Activated T-cell treated with anti-CD3 and anti-CD28 coated beads, Interleukin-2, amount 50 U/mL, for 72 hours (primary cell): ENCODE measurements at regions not wholly inside any gene's neighbourhood (a gene's known extent, or its start where the extent isn't known, plus 50 kb on each side); places are given as distances from the start of the nearest gene placed in this dataset.
A peak's percentile ranks its signal among the peaks of the same experiment; 100 is the strongest.

Experiments
- ATAC-seq, 2 donors: fragments of 150-1000 bp; cut with Tn5 transposase; replicated peaks in 1 of 2; 2 replicates each; pipeline ENCODE4 v1.10.0; 2021; ENCODE audit warnings: moderate library complexity in 2 of 2, mild to moderate bottlenecking in 1 of 2
- DNase-seq, 2 donors: peaks; one replicate each; pipeline ENCODE4 v3.0.0; 2021 to 2022; ENCODE audit warnings: mixed read lengths in 1 of 2
- H3K27ac Mint-ChIP-seq: one replicate; pipeline ENCODE4 v1.8.0; 2022; ENCODE audit warnings: mild to moderate bottlenecking, moderate library complexity, mixed read lengths
- H3K27me3 Mint-ChIP-seq: one replicate; pipeline ENCODE4 v1.8.0; 2022; ENCODE audit warnings: low read depth, mixed read lengths
- H3K36me3 Mint-ChIP-seq, 2 donors: one replicate each; pipeline ENCODE4 v1.8.0; 2022; ENCODE audit warnings: mixed read lengths in 2 of 2, mild to moderate bottlenecking in 1 of 2; ENCODE audit not compliant: insufficient read depth in 2 of 2
- H3K4me1 Mint-ChIP-seq: one replicate; pipeline ENCODE4 v1.8.0; 2022; ENCODE audit warnings: low read depth, mixed read lengths
- H3K4me3 Mint-ChIP-seq, 2 donors: one replicate each; pipeline ENCODE4 v1.8.0; 2022; ENCODE audit warnings: mild to moderate bottlenecking in 2 of 2, mixed read lengths in 2 of 2, moderate library complexity in 2 of 2
- H3K9me3 Mint-ChIP-seq, 2 donors: one replicate each; pipeline ENCODE4 v1.8.0; 2022; ENCODE audit warnings: mixed read lengths in 2 of 2

DNA sequence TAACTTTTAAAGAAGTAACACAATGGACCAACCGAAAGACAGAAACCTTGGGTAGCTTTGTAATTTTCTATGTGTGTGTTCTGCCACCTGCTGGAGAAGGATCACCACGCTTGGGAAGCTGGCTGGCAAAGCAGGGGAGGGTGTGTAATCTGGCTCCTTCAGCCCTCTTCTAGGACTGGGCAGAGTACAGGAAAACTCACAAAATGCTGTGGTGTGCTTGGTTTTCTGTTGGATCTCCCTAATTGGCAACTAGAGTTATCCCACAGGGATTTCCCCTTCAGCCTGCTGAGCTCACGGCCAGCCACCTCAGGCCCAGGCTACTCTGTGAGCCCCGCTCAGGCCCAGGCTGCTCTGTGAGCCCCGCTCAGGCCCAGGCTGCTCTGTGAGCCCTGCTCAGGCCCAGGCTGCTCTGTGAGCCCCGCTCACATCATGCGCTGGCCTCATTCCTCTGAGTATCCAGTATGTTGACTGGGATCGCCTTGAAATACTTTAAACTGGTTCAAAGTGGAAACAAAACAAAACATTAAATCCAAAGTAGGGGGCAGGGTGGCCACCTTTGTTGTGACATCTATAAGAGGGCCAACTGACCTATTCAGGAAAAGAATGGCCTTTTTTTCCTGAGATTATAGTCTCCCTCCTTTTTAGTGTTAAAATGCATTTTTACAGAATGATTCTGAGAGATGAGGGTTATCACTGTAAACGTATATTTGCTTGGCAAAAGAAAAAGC, 52.0 kb upstream of the RNU6-8 start:
- Mint-ChIP-seq H3K4me3 (no peak overlapping the region), H3K27ac (no peak overlapping the region), H3K27me3 (no peaks in the 10 kb centered on the region), H3K9me3 (no peaks in the 10 kb centered on the region), H3K36me3 (no peaks in the 10 kb centered on the region), H3K4me1 (peaks cover 11% of the 10 kb centered on the region)
- peak; percentile 45 to 55 for DNase-seq
- ATAC-seq, result peak; percentile 53 to 69

DNA sequence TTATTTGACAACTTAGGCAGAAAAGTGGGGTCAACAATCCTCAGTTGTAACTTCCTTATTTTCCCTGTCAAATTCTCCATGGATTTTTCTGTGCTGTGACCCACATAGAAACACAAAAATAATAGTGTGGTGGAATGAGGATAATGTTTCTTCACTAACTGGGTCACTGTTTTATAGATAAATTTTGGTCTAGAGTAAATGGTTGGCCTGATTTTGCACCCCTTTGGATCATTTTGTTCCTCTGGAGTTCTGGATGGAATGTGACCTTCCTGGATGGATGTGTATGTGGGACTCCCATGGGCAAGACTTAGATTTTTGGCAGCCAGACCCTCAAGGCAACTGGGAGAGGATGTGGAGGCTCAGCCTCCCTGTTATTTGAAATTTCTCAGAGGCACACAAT, 52.7 kb upstream of the RNU6-8 start:
- no peaks in the 10 kb centered on the region for H3K27me3 Mint-ChIP-seq
- H3K27ac Mint-ChIP-seq, result no peak overlapping the region
- H3K4me1 Mint-ChIP-seq, result peaks cover 12% of the 10 kb centered on the region
- H3K36me3 Mint-ChIP-seq, result no peaks in the 10 kb centered on the region
- no peaks in the 10 kb centered on the region for H3K9me3 Mint-ChIP-seq
- ATAC-seq (no peak), DNase-seq (no peak)
- no peak overlapping the region for H3K4me3 Mint-ChIP-seq

DNA sequence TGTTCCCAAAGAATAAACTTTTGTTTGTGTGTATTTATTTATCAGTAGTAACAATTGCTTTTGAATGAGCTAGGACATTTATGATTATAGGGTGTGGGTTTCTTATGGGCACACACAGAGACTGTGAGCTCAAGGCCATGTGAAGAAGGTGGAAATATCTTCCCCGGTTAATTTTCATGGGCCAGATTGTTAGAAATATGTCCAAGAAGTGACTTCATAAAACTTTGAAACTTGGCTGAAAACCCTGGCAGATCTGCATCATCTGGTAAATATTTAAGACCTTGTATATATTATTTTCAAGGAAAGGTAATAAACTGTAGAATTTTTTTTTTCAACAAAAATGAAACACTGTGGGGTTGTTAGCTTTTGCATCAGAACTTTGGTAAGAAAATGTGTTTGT, 53.5 kb upstream of the RNU6-8 start:
- no peak overlapping the region for H3K4me3 Mint-ChIP-seq
- H3K27me3 Mint-ChIP-seq, result no peaks in the 10 kb centered on the region
- H3K27ac Mint-ChIP-seq, result no peak overlapping the region
- DNase-seq (no peak), ATAC-seq (no peak)
- H3K36me3 Mint-ChIP-seq, result no peaks in the 10 kb centered on the region
- peaks cover 12% of the 10 kb centered on the region for H3K4me1 Mint-ChIP-seq
- H3K9me3 Mint-ChIP-seq, result no peaks in the 10 kb centered on the region

- no peak for ATAC-seq
- no peak overlapping the region for H3K4me3 Mint-ChIP-seq
- H3K27ac Mint-ChIP-seq, result no peak overlapping the region
- H3K36me3 Mint-ChIP-seq, result peaks cover 0 to 6% of the 10 kb centered on the region in 2 donors
- H3K27me3 Mint-ChIP-seq, result no peaks in the 10 kb centered on the region
- peaks cover 3 to 4% of the 10 kb centered on the region in 2 donors for H3K9me3 Mint-ChIP-seq
- peaks cover 12% of the 10 kb centered on the region for H3K4me1 Mint-ChIP-seq
- DNase-seq, result no peak
Observed at GRCh38 chr14:32258336-32258993, 55.4 kb upstream of the RNU6-8 start.

- peaks cover 12% of the 10 kb centered on the region for H3K4me1 Mint-ChIP-seq
- H3K4me3 Mint-ChIP-seq, result peak overlapping the region in 1 of 2 donors; percentile 39
- peaks cover 4 to 9% of the 10 kb centered on the region in 2 donors for H3K9me3 Mint-ChIP-seq
- H3K27me3 Mint-ChIP-seq, result no peaks in the 10 kb centered on the region
- DNase-seq (peak in 1 of 2 donors; percentile 18), ATAC-seq (peak; percentile 83 to 85)
- peaks cover 6 to 12% of the 10 kb centered on the region in 2 donors for H3K36me3 Mint-ChIP-seq
- H3K27ac Mint-ChIP-seq, result peak overlapping the region; percentile 43
Observed at GRCh38 chr14:32259368-32260013, 56.4 kb upstream of the RNU6-8 start.

DNA sequence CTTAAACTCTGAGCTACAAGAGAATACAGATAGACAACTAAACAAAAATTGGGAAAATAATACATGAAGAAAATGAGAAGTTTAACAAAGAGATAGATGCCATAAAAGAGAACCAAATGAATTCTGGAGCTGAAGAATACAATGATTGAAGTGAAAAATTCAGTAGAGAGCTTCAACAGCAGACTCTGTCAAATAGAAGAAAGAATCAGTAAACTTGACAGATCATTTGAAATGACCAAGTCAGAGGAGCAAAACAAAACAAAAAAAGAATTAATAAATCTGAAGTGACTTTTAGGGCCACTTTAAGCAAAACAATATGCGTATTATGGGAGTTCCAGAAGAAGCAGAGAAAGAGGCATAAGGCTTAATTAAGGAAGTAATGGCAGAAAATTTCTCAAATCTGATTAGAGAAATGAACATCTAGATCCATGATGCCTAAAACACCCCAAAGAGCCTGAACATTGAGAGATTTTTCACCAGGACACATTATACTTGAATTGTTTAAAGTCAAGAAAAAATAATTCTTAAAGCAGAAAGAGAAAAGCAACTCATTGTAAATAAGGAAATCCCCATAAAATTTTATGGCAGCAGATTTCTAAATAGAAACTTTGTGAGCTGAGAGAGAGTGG, 61.0 kb upstream of the RNU6-8 start:
- Mint-ChIP-seq H3K4me3 (no peak overlapping the region), H3K9me3 (peaks cover 7 to 16% of the 10 kb centered on the region in 2 donors)

GRCh38 chr14:32265584-32265983, 62.5 kb upstream of the RNU6-8 start:
- no peak overlapping the region for H3K27ac Mint-ChIP-seq
- H3K27me3 Mint-ChIP-seq, result no peaks in the 10 kb centered on the region
- no peak for ATAC-seq
- H3K4me3 Mint-ChIP-seq, result no peak overlapping the region
- no peaks in the 10 kb centered on the region for H3K4me1 Mint-ChIP-seq
- H3K9me3 Mint-ChIP-seq, result peaks cover 7 to 16% of the 10 kb centered on the region in 2 donors
- H3K36me3 Mint-ChIP-seq, result peaks cover 6 to 12% of the 10 kb centered on the region in 2 donors
- DNase-seq, result no peak

More for the DNA sequence above, 61.0 kb upstream of the RNU6-8 start:
- Mint-ChIP-seq H3K36me3 (peaks cover 6 to 12% of the 10 kb centered on the region in 2 donors), H3K27me3 (no peaks in the 10 kb centered on the region), H3K27ac (no peak overlapping the region), H3K4me1 (peaks cover 11% of the 10 kb centered on the region)
- DNase-seq (no peak), ATAC-seq (no peak)

GRCh38 chr14:32277998-32278397, 51.1 kb upstream of the AKAP6 start:
- H3K4me3 Mint-ChIP-seq, result no peak overlapping the region
- H3K4me1 Mint-ChIP-seq, result no peaks in the 10 kb centered on the region
- H3K27ac Mint-ChIP-seq, result no peak overlapping the region
- no peak for ATAC-seq
- peaks cover 8% of the 10 kb centered on the region for H3K27me3 Mint-ChIP-seq
- H3K36me3 Mint-ChIP-seq, result peaks cover 5 to 10% of the 10 kb centered on the region in 2 donors
- H3K9me3 Mint-ChIP-seq, result peaks cover 14 to 18% of the 10 kb centered on the region in 2 donors
- DNase-seq, result no peak
